Body of pancreas (tissue), 4 donors: ENCODE measurements at regions not wholly inside any gene's neighbourhood (a gene's known extent, or its start where the extent isn't known, plus 50 kb on each side); places are given as distances from the start of the nearest gene placed in this dataset.

Experiments
- ATAC-seq: fragments of 150-250 bp; one replicate; pipeline ENCODE4 v1.9.1; 2016
- DNase-seq, 4 donors: peaks; one replicate each; pipeline ENCODE4 v3.0.0-alpha.2; 2019
- H3K27ac ChIP-seq, 4 donors: fragments of 200-600 bp; sonication (generic); 1 replicate in 3 of 4; 2 replicates in 1 of 4; pipeline versions ENCODE4 v1.5.1 to v1.6.1; 2016 to 2019; ENCODE audit warnings: mild to moderate bottlenecking in 1 of 4, mixed read lengths in 1 of 4, moderate library complexity in 1 of 4
- H3K27me3 ChIP-seq, 2 donors: fragments of 200-600 bp; sonication (generic); one replicate each; pipeline ENCODE4 v1.6.0; 2016; ENCODE audit warnings: mild to moderate bottlenecking in 1 of 2
- H3K36me3 ChIP-seq, 2 donors: fragments of 200-600 bp; sonication (generic); replicated peaks in 1 of 2; 2 replicates each; pipeline ENCODE4 v1.5.1; 2016; ENCODE audit warnings: low read depth in 2 of 2; ENCODE audit not compliant: insufficient read depth in 1 of 2
- H3K4me1 ChIP-seq: fragments of 200-600 bp; sonication (generic); one replicate; pipeline ENCODE4 v1.6.0; 2016
- H3K4me3 ChIP-seq, 2 donors: fragments of 200-600 bp; sonication (generic); 1 replicate in 1 of 2; 2 replicates in 1 of 2; pipeline ENCODE4 v1.5.1; 2016 to 2019
- H3K9me3 ChIP-seq, 3 donors: fragments of 200-600 bp; sonication (generic); 1 replicate in 2 of 3; 2 replicates in 1 of 3; pipeline ENCODE4 v1.5.1; 2016
- CTCF ChIP-seq, 7 experiments: fragments of 450-650 bp in 4 of 7; fragments of 200-600 bp in 3 of 7; sonication (generic) in 3 of 7; IDR thresholded peaks; one replicate each; pipeline ENCODE4 v1.5.1; 2016 to 2019; ENCODE audit warnings: antibody characterized with exemption in 7 of 7
- POLR2A ChIP-seq, 3 donors: fragments of 450-650 bp; IDR thresholded peaks; one replicate each; pipeline ENCODE4 v1.6.1; 2016; ENCODE audit warnings: antibody characterized with exemption in 3 of 3, mild to moderate bottlenecking in 2 of 3
- WGBS, 2 donors: methylation state at CpG; one replicate each; pipeline ENCODE4 v1.1.5; 2017; 5-methylcytosine and 5-hydroxymethylcytosine counted together
- intact Hi-C: fragments of 100-400 bp; cut with DNase I; formaldehyde crosslinking; loops from one replicate; pipeline ENCODE4 v1.15.1; 2023

- no peaks in the 10 kb centered on the region for H3K27me3 ChIP-seq
- ATAC-seq (no peak), DNase-seq (no peak)
- H3K4me1 ChIP-seq, result no peaks in the 10 kb centered on the region
- H3K27ac ChIP-seq, result no peak overlapping the region
- no peak overlapping the region for H3K4me3 ChIP-seq
- no peaks in the 10 kb centered on the region for H3K9me3 ChIP-seq
- intact Hi-C loops, result no loop called here
- no peaks in the 10 kb centered on the region for H3K36me3 ChIP-seq
- TF ChIP-seq POLR2A (IDR thresholded peaks at IDR 0.05), result no peak
- 17 to 25% methylated on average over 3 of the region's 3 CpGs for WGBS, 2 donors
Observed at GRCh38 chr13:31629085-31629780, 110.1 kb upstream of the RXFP2 start.

GRCh38 chr13:31631071-31631470, 108.3 kb upstream of the RXFP2 start:
- ATAC-seq, result no peak
- no peaks in the 10 kb centered on the region for H3K9me3 ChIP-seq
- intact Hi-C loops, result no loop called here
- no peak overlapping the region for H3K4me3 ChIP-seq
- H3K27me3 ChIP-seq, result no peaks in the 10 kb centered on the region
- TF ChIP-seq POLR2A (IDR thresholded peaks at IDR 0.05) (no peak), CTCF (IDR thresholded peaks at IDR 0.05) (no peak)
- DNase-seq, result no peak
- H3K4me1 ChIP-seq, result no peaks in the 10 kb centered on the region
- no peak overlapping the region for H3K27ac ChIP-seq
- 31 to 35% methylated on average over 3 of the region's 3 CpGs for WGBS, 2 donors
- H3K36me3 ChIP-seq, result no peaks in the 10 kb centered on the region

GRCh38 chr13:31631746-31632145, 107.6 kb upstream of the RXFP2 start:
- Histone ChIP-seq H3K27me3 (no peaks in the 10 kb centered on the region), H3K9me3 (no peaks in the 10 kb centered on the region), H3K36me3 (no peaks in the 10 kb centered on the region), H3K4me1 (no peaks in the 10 kb centered on the region), H3K27ac (no peak overlapping the region), H3K4me3 (no peak overlapping the region)
- DNase-seq (no peak), ATAC-seq (no peak)
- intact Hi-C loops, result no loop called here
- TF ChIP-seq POLR2A (IDR thresholded peaks at IDR 0.05), result no peak
- no peak for TF ChIP-seq CTCF (IDR thresholded peaks at IDR 0.05)

DNA sequence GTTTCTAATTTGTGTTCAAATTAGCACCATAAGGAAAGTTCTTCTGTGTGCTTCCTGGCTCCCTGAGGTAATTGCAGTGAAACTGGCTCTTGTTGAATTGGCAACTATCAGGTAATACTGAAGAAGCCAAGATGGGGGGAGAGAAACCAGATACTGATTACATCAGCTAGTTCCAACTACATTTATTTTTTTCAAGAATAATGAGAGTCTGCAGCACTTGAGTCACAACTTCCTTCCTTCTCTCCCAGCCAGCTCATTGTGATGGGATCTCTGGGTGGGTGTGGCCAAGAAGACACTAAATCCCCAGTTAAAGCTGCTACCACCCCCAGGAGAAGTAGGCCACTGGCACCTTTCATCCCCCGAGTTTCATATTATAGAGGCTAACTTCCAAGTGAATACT, 100.7 kb upstream of the RXFP2 start:
- Histone ChIP-seq H3K27ac (no peak overlapping the region), H3K27me3 (no peaks in the 10 kb centered on the region), H3K4me3 (no peak overlapping the region), H3K36me3 (no peaks in the 10 kb centered on the region), H3K4me1 (no peaks in the 10 kb centered on the region), H3K9me3 (no peaks in the 10 kb centered on the region)
- TF ChIP-seq CTCF (IDR thresholded peaks at IDR 0.05), result no peak
- TF ChIP-seq POLR2A (IDR thresholded peaks at IDR 0.05), result no peak
- 57 to 82% methylated on average over 1 of the region's 1 CpG for WGBS, 2 donors
- no peak for DNase-seq
- intact Hi-C loops, result no loop called here
- no peak for ATAC-seq

DNA sequence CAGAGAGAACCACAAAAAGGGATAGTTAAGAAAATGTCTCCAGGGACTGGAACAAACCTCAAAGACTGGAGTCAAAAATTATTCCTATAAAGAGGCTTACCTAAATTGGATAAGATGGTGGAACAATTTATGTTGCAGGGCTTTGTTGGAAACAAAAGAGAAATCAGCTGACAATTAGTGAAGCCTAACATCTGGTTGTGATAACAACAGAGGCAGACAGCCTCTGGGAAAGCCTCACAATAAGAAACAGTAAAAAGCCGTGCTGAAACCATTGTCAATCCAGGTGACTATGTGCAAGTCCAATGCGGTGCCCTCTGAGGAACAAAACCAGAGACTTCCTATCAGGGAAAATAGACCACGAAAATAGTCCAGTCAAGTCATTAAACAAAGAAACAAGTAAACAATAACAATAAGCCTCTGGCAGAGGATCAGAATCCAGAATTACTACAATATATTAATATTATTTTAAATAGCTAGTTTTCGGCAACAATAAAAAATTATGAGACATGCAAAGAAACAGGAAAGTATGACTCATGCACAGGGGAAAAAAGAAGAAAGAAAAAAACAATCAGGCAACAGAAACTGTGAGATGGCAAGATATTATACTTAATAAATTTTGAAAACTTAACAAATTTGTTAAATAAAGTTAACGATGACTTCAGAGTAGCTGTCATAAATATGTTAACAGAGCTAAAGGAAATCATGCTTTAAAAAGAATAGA, 99.7 kb upstream of the RXFP2 start:
- Histone ChIP-seq H3K4me1 (no peaks in the 10 kb centered on the region), H3K27me3 (no peaks in the 10 kb centered on the region), H3K9me3 (no peaks in the 10 kb centered on the region), H3K36me3 (no peaks in the 10 kb centered on the region), H3K4me3 (no peak overlapping the region), H3K27ac (no peak overlapping the region)
- ATAC-seq, result no peak
- TF ChIP-seq POLR2A (IDR thresholded peaks at IDR 0.05) (no peak), CTCF (IDR thresholded peaks at IDR 0.05) (no peak)
- intact Hi-C loops, result no loop called here
- WGBS, 2 donors, result 68 to 75% methylated on average over 5 of the region's 5 CpGs
- DNase-seq, result no peak
